ENCODE measurements at regions not wholly inside any gene's neighbourhood (a gene's known extent, or its start where the extent isn't known, plus 50 kb on each side); places are given as distances from the start of the nearest gene placed in this dataset.

- no peak for TF ChIP-seq CERS6 (CRISPR knock-in tag; IDR thresholded peaks at IDR 0.05)
- no peak for TF ChIP-seq TBP (CRISPR knock-in tag; IDR thresholded peaks at IDR 0.05)
- TF ChIP-seq MAX (IDR thresholded peaks at IDR 0.05): no peak
- no peak for TF ChIP-seq NR1H2 (CRISPR knock-in tag; IDR thresholded peaks at IDR 0.05; ENCODE audit: borderline replicate concordance, low read depth)
- TF ChIP-seq EP300 (IDR thresholded peaks at IDR 0.05; ENCODE audit: low read depth in 2 of 2, low read length in 2 of 2): no peak
- no peak for TF ChIP-seq EP300 (CRISPR knock-in tag; IDR thresholded peaks at IDR 0.05; ENCODE audit: borderline replicate concordance)
- TF ChIP-seq ZNF24 (IDR thresholded peaks at IDR 0.05): no peak
Measured at GRCh38 chr10:123536176-123536845, 129.8 kb upstream of the GPR26 start.

Measured in HepG2 (cell line).